K562 (cell line): ENCODE measurements at regions not wholly inside any gene's neighbourhood (a gene's known extent, or its start where the extent isn't known, plus 50 kb on each side); places are given as distances from the start of the nearest gene placed in this dataset.

ENCODE experiments used
- ATAC-seq: fragments of 200-7000 bp; cut with Tn5 transposase; 3 replicates; pipeline ENCODE4 v1.9.1; 2020; ENCODE audit warnings: moderate library complexity
- BruUV-seq: library from RNA; stranded (reverse); fragments of 400-500 nt; replicated peaks from 2 replicates; lab custom pipeline; 2021; lab: Mats Ljungman, UMichigan
- CTCF ChIA-PET: fragments of 300-600 bp; formaldehyde crosslinking; extraction: SDS; loops from one replicate; lab custom pipeline; 2021; ENCODE audit warnings: low intra/inter-chr PET ratio; lab: Yijun Ruan, JAX
- POLR2A ChIA-PET: fragments of 300-600, 350-650 bp; sonication (Branson Sonifier 250); formaldehyde crosslinking; extraction: SDS; loops from one replicate; lab custom pipeline; 2021; ENCODE audit warnings: antibody characterized with exemption, inconsistent platforms; lab: Yijun Ruan, JAX
- DNase-seq, 4 experiments: peaks; one replicate each; pipeline versions ENCODE4 v3.0.0 to v3.0.0-alpha.2; 2011 to 2018; ENCODE audit warnings: low spot score in 3 of 4, mixed read lengths in 3 of 4; ENCODE audit errors: extremely low read depth in 1 of 4
- FAIRE-seq: peaks from 2 replicates; lab custom pipeline; 2011; peaks lifted over from hg19 to GRCh38; lab: Jason Lieb, UNC
- H2AFZ ChIP-seq: 2 replicates; pipeline ENCODE4 v1.6.0; 2011; ENCODE audit warnings: low read depth, low read length, control low read depth, inconsistent platforms
- H3K27ac ChIP-seq: fragments of 200-600 bp; 3 replicates; pipeline ENCODE4 v1.8.0; 2011; ENCODE audit warnings: low read depth, mild to moderate bottlenecking, control low read depth, inconsistent platforms, low read length, moderate library complexity, mixed read lengths; ENCODE audit errors: extremely low read depth
- H3K27me3 ChIP-seq, 2 experiments: fragments of 300-600 bp in 1 of 2; 2 replicates in 1 of 2; 3 replicates in 1 of 2; pipeline versions ENCODE4 v1.6.0 to v1.8.0; 2011; ENCODE audit warnings: inconsistent platforms in 2 of 2, low read length in 2 of 2, mild to moderate bottlenecking in 1 of 2, mixed read lengths in 1 of 2, moderate library complexity in 1 of 2; ENCODE audit not compliant: control insufficient read depth in 2 of 2, insufficient read depth in 2 of 2
- H3K36me3 ChIP-seq: fragments of 300-600 bp; 3 replicates; pipeline ENCODE4 v1.8.0; 2011; ENCODE audit warnings: mild to moderate bottlenecking, low read length, inconsistent platforms; ENCODE audit not compliant: control insufficient read depth, insufficient read depth
- H3K4me1 ChIP-seq, 2 experiments: fragments of 200-600 bp in 1 of 2; replicated peaks in 1 of 2; 2 replicates in 1 of 2; 3 replicates in 1 of 2; pipeline versions ENCODE4 v1.5.1 to v1.8.0; 2011; ENCODE audit warnings: inconsistent platforms in 2 of 2, low read length in 2 of 2, mild to moderate bottlenecking in 1 of 2, mixed read lengths in 1 of 2, moderate library complexity in 1 of 2; ENCODE audit not compliant: control insufficient read depth in 2 of 2, insufficient read depth in 2 of 2
- H3K4me2 ChIP-seq: 2 replicates; pipeline ENCODE4 v1.6.1; 2011; ENCODE audit warnings: low read length, control low read depth, inconsistent platforms, mixed read lengths; ENCODE audit not compliant: insufficient read depth
- H3K4me3 ChIP-seq: fragments of 200-600 bp; sonication (generic), shearing (Covaris generic); 2 replicates; pipeline ENCODE4 v1.5.1; 2016; ENCODE audit warnings: control low read depth, inconsistent platforms
- H3K79me2 ChIP-seq: fragments of 200-600 bp; 3 replicates; pipeline ENCODE4 v1.8.0; 2011; ENCODE audit warnings: low read length, inconsistent platforms; ENCODE audit not compliant: control insufficient read depth, insufficient read depth
- H3K9ac ChIP-seq, 2 experiments: 2 replicates each; pipeline versions ENCODE4 v1.6.0 to v1.6.1; 2011; ENCODE audit warnings: low read depth in 2 of 2, low read length in 2 of 2, control low read depth in 1 of 2, inconsistent platforms in 1 of 2, mild to moderate bottlenecking in 1 of 2, mixed read lengths in 1 of 2; ENCODE audit not compliant: insufficient read depth in 1 of 2
- H3K9me1 ChIP-seq: one replicate; pipeline ENCODE4 v1.6.0; 2011; ENCODE audit warnings: inconsistent platforms, mild to moderate bottlenecking, low read length, moderate library complexity; ENCODE audit not compliant: control insufficient read depth, insufficient read depth
- H3K9me3 ChIP-seq: replicated peaks from 2 replicates; pipeline ENCODE4 v1.5.1; 2011; ENCODE audit warnings: low read depth, low read length, inconsistent platforms; ENCODE audit not compliant: control insufficient read depth, insufficient read depth
- H4K20me1 ChIP-seq: replicated peaks from 2 replicates; pipeline ENCODE4 v1.6.1; 2011; ENCODE audit warnings: low read length, inconsistent platforms, mixed read lengths; ENCODE audit not compliant: control insufficient read depth, insufficient read depth
- HDAC6 ChIP-seq: IDR thresholded peaks from 2 replicates; pipeline ENCODE4 v1.6.1; 2012; ENCODE audit warnings: low read depth, mild to moderate bottlenecking, control low read depth, inconsistent platforms, low read length, moderate library complexity
- ILF3 ChIP-seq: fragments of 450-650 bp; IDR thresholded peaks from 2 replicates; pipeline ENCODE4 v1.6.1; 2018; ENCODE audit warnings: antibody characterized with exemption, mild to moderate bottlenecking, moderate library complexity, borderline replicate concordance
- IRF2 ChIP-seq: sonication (generic); formaldehyde crosslinking; IDR thresholded peaks from 2 replicates; pipeline ENCODE4 v1.8.1; 2022; ENCODE audit warnings: mild to moderate bottlenecking, missing genetic modification reagents
- L3MBTL2 ChIP-seq: fragments of 450-650 bp; IDR thresholded peaks from 2 replicates; pipeline ENCODE4 v1.6.1; 2016; ENCODE audit warnings: mild to moderate bottlenecking, moderate library complexity
- MYNN ChIP-seq, 2 experiments: sonication (generic); formaldehyde crosslinking in 1 of 2; IDR thresholded peaks; 2 replicates each; pipeline versions ENCODE4 v1.5.0 to v1.6.1; 2016 to 2020; ENCODE audit warnings: antibody characterized with exemption in 1 of 2, missing genetic modification reagents in 1 of 2
- TCF7 ChIP-seq: sonication (generic); IDR thresholded peaks from 2 replicates; pipeline ENCODE4 v1.6.1; 2016; ENCODE audit warnings: antibody characterized with exemption, borderline replicate concordance
- ZFPM2 ChIP-seq: fragments of 250-450 bp; sonication (Bioruptor Pico); IDR thresholded peaks from 2 replicates; pipeline ENCODE4 v1.5.1; 2022; ENCODE audit warnings: mild to moderate bottlenecking
- WGBS: fragments of 100-300 bp; shearing (Covaris generic); methylation state at CpG from one replicate; pipeline ENCODE4 v1.1.6; 2016; ENCODE audit warnings: low coverage, mixed read lengths; ENCODE audit not compliant: insufficient coverage; ENCODE audit errors: missing lambda C conversion rate; 5-methylcytosine and 5-hydroxymethylcytosine counted together
- in situ Hi-C: fragments of 300-500 bp; cut with MboI; formaldehyde crosslinking; loops from 4 replicates; pipeline ENCODE4 v1.15.0; 2018; ENCODE audit warnings: inconsistent platforms, mixed read lengths
- intact Hi-C: fragments of 100-400 bp; cut with micrococcal nuclease; formaldehyde crosslinking; loops from 2 replicates; pipeline ENCODE4 v1.14.2; 2022

- TF ChIP-seq IRF2 (CRISPR knock-in tag): no peak
- no peak for TF ChIP-seq ILF3
- no peak for TF ChIP-seq ZFPM2 (CRISPR knock-in tag)
- TF ChIP-seq MYNN (IDR thresholded peaks at IDR 0.05): no peak
- 0 out of 2 replicates have a peak, but pooled peaks have one; percentile 18 for TF ChIP-seq MYNN (CRISPR knock-in tag; IDR thresholded peaks at IDR 0.05)
- TF ChIP-seq L3MBTL2: no peak
- no peak for TF ChIP-seq TCF7
- TF ChIP-seq HDAC6: no peak
- Histone ChIP-seq H4K20me1 (no peaks in the 10 kb centered on the region), H3K4me2 (no peak overlapping the region), H3K79me2 (no peaks in the 10 kb centered on the region), H3K4me1 (no peaks in the 10 kb centered on the region), H3K9me1 (no peaks in the 10 kb centered on the region), H2AFZ (no peak overlapping the region), H3K27me3 (peaks cover 47 to 68% of the 10 kb centered on the region in 2 experiments), H3K9me3 (no peaks in the 10 kb centered on the region), H3K4me3 (no peak overlapping the region), H3K36me3 (no peaks in the 10 kb centered on the region), H3K9ac (no peak overlapping the region), H3K27ac (no peak overlapping the region)
- intact Hi-C loops: no loop called here
- ChIA-PET POLR2A (interaction anchor here (1.0 kb wide), 1 partner anchor 9 kb away, joined by 4 read pairs; no protein-coding TSS in a partner anchor), CTCF (no interaction called here)
- no TSS peak for BruUV-seq
- in situ Hi-C loops: no loop called here
- DNase-seq (no peak), FAIRE-seq (no peak), ATAC-seq (no peak)
- WGBS: 1% methylated on average over 6 of the region's 6 CpGs
These were observed 73.4 kb downstream of the CDCA7 start for GRCh38 chr2:173427887-173428668.
